ENCODE measurements at regions not wholly inside any gene's neighbourhood (a gene's known extent, or its start where the extent isn't known, plus 50 kb on each side); places are given as distances from the start of the nearest gene placed in this dataset.
"Not testable (repeated sequence)": the region's sequence is repeated elsewhere in the genome, so short reads cannot be mapped to it uniquely, and the experiment has no call there.

DNA sequence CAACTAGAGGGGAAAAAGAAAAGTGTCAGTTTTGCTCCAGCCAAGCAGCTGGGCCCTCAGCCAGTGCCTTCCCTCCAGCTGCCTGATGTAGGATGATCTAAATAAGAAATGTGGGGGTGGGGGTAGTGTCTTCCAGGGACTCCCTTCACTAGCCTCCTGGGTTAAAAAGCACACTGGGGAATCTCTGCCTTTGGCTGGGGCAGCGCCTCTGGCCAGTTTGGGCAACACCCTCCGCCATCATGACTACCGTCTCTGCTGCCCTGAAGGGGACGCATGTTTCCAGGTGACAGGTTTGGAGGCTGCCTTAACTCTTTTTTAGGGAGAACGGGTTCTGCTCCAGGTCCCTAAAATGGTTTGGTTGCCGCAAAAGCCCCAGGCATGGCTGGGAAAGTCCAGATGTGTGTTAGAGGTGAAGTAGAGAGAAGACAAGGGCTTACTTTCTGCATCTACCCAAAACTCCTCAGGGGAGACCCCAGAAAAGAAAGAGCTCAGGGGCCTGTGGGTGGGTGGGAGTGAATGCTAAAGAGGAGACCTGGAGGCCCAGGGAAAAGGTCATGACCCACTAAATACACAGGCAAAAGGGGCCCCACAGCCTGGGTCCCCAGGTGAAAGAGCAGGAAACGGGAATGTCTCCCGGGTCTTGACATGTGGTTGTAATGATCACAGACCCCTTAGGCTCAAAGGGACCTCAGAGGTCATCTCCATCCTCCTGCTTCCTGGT is 132.8 kb upstream of the CCND2 start:
- peak overlapping the region; percentile 97 for H3K27ac Mint-ChIP-seq
- H3K36me3 Mint-ChIP-seq (ENCODE audit: low read depth): peaks cover 10% of the 10 kb centered on the region
- no peaks in the 10 kb centered on the region for H3K27me3 Mint-ChIP-seq
- intact Hi-C loops (cut with micrococcal nuclease): no loop called here
- ATAC-seq: no peak
- H3K4me3 Mint-ChIP-seq: no peak overlapping the region
- peaks cover 84% of the 10 kb centered on the region for H3K4me1 Mint-ChIP-seq (ENCODE audit: low read depth)
- TF ChIP-seq, protein P1, sequence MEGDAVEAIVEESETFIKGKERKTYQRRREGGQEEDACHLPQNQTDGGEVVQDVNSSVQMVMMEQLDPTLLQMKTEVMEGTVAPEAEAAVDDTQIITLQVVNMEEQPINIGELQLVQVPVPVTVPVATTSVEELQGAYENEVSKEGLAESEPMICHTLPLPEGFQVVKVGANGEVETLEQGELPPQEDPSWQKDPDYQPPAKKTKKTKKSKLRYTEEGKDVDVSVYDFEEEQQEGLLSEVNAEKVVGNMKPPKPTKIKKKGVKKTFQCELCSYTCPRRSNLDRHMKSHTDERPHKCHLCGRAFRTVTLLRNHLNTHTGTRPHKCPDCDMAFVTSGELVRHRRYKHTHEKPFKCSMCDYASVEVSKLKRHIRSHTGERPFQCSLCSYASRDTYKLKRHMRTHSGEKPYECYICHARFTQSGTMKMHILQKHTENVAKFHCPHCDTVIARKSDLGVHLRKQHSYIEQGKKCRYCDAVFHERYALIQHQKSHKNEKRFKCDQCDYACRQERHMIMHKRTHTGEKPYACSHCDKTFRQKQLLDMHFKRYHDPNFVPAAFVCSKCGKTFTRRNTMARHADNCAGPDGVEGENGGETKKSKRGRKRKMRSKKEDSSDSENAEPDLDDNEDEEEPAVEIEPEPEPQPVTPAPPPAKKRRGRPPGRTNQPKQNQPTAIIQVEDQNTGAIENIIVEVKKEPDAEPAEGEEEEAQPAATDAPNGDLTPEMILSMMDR (IDR thresholded peaks at IDR 0.05): no peak
- ChIA-PET POLR2A (interaction anchor here (0.7 to 17.9 kb wide), 9 partner anchors 14 to 271 kb away, joined by 3 to 375 read pairs (median 5); partner anchors contain the start of gene CCND2), CTCF (interaction anchor here (1.0 to 4.0 kb wide), 9 partner anchors 24 to 147 kb away, joined by 3 to 24 read pairs (median 5); no protein-coding TSS in a partner anchor)
- peaks cover 8% of the 10 kb centered on the region for H3K9me3 Mint-ChIP-seq
- no peak for DNase-seq

DNA sequence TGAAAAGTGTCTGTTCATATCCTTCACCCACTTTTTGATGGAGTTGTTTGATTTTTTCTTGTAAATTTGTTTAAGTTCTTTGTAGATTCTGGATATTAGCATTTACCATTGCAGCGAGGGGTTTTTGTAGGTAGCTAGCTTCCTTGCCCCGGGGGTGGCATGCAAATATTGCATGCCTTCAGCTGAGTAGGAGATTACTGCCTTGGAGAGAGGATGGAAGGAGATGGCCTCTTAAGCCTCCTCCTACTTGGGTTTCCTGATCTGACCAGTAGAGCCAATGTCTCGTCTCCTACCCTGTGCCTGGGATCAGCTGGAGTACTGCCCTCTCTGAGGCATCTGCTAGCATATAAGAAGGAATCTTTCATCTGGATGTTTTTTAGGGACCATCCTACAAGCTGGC is 134.4 kb upstream of the CCND2 start:
- H3K4me1 Mint-ChIP-seq (ENCODE audit: low read depth): peaks cover 84% of the 10 kb centered on the region
- intact Hi-C loops (cut with micrococcal nuclease): no loop called here
- no peaks in the 10 kb centered on the region for H3K27me3 Mint-ChIP-seq
- peaks cover 4% of the 10 kb centered on the region for H3K36me3 Mint-ChIP-seq (ENCODE audit: low read depth)
- H3K27ac Mint-ChIP-seq: peak overlapping the region; percentile 43
- ATAC-seq (no peak), DNase-seq (no peak)
- CTCF ChIA-PET: interaction anchor here (0.8 to 1.3 kb wide), 3 partner anchors 21 to 253 kb away, joined by 3 read pairs; no protein-coding TSS in a partner anchor
- H3K9me3 Mint-ChIP-seq: peaks cover 5% of the 10 kb centered on the region
- TF ChIP-seq, protein P1 (IDR thresholded peaks at IDR 0.05): no peak
- no peak overlapping the region for H3K4me3 Mint-ChIP-seq
- POLR2A ChIA-PET: interaction anchor here (1.1 to 17.9 kb wide), 3 partner anchors 20 to 136 kb away, joined by 3 to 375 read pairs (median 6); partner anchors contain the start of gene CCND2

GRCh38 chr12:4138532-4138931 is 135.0 kb upstream of the CCND2 start:
- H3K36me3 Mint-ChIP-seq (ENCODE audit: low read depth); H3K4me3 Mint-ChIP-seq; H3K9me3 Mint-ChIP-seq; H3K27me3 Mint-ChIP-seq; intact Hi-C loops (cut with micrococcal nuclease); H3K27ac Mint-ChIP-seq; ATAC-seq; DNase-seq: not testable (repeated sequence)
- peaks cover 83% of the 10 kb centered on the region for H3K4me1 Mint-ChIP-seq (ENCODE audit: low read depth)
- ChIA-PET CTCF (interaction anchor here (1.1 kb wide), 1 partner anchor 26 kb away, joined by 3 read pairs; no protein-coding TSS in a partner anchor), POLR2A (interaction anchor here (1.1 to 17.9 kb wide), 2 partner anchors 19 to 136 kb away, joined by 3 to 375 read pairs; partner anchors contain the start of gene CCND2)

DNA sequence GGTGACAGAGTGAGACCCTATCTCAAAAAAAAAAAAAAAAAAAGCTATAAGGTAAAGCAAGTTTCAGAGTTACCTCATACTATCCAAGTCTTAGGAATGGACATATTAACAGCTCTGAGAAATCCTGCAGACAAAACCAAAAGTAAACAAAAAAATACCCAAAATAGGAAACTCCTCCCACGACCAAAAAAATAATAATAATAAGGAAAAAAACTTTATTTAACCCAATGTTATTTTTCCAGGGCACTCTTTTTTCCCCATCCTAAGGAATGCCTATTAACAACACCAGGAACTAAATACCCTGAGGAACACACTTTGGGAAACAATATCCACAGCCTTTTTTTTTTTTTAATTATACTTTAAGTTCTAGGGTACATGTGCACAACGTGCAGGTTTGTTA is 135.5 kb upstream of the CCND2 start:
- Mint-ChIP-seq H3K36me3 (ENCODE audit: low read depth) (peaks cover 4% of the 10 kb centered on the region), H3K9me3 (no peaks in the 10 kb centered on the region), H3K27ac (no peak overlapping the region), H3K27me3 (no peaks in the 10 kb centered on the region), H3K4me3 (no peak overlapping the region), H3K4me1 (ENCODE audit: low read depth) (peaks cover 82% of the 10 kb centered on the region)
- POLR2A ChIA-PET: interaction anchor here (0.8 to 17.9 kb wide), 2 partner anchors 8 to 137 kb away, joined by 5 to 375 read pairs; partner anchors contain the start of gene CCND2
- TF ChIP-seq, protein P1 (IDR thresholded peaks at IDR 0.05): no peak
- no peak for ATAC-seq
- CTCF ChIA-PET: interaction anchor here (1.1 to 2.2 kb wide), 2 partner anchors 18 to 25 kb away, joined by 3 to 6 read pairs; no protein-coding TSS in a partner anchor
- intact Hi-C loops (cut with micrococcal nuclease): no loop called here
- DNase-seq: no peak

GRCh38 chr12:4137441-4137840 is 136.1 kb upstream of the CCND2 start:
- Mint-ChIP-seq H3K4me1 (ENCODE audit: low read depth) (peaks cover 75% of the 10 kb centered on the region), H3K27me3 (no peaks in the 10 kb centered on the region), H3K4me3 (no peak overlapping the region), H3K9me3 (no peaks in the 10 kb centered on the region), H3K36me3 (ENCODE audit: low read depth) (peaks cover 4% of the 10 kb centered on the region), H3K27ac (peak overlapping the region; percentile 95)
- intact Hi-C loops (cut with micrococcal nuclease): no loop called here
- TF ChIP-seq, protein P1 (IDR thresholded peaks at IDR 0.05): no peak
- ChIA-PET POLR2A (interaction anchor here (0.8 to 17.9 kb wide), 5 partner anchors 9 to 138 kb away, joined by 3 to 375 read pairs (median 5); partner anchors contain the start of gene CCND2), CTCF (interaction anchor here (1.1 to 2.2 kb wide), 3 partner anchors 17 to 131 kb away, joined by 3 to 6 read pairs (median 6); no protein-coding TSS in a partner anchor)
- no peak for DNase-seq
- no peak for ATAC-seq

All from activated CD8-positive, alpha-beta T cell treated with anti-CD3 and anti-CD28 coated beads for 36 hours (primary cell).